ENCODE measurements at regions not wholly inside any gene's neighbourhood (a gene's known extent, or its start where the extent isn't known, plus 50 kb on each side); places are given as distances from the start of the nearest gene placed in this dataset.
A peak's percentile ranks its signal among the peaks of the same experiment; 100 is the strongest.

DNA sequence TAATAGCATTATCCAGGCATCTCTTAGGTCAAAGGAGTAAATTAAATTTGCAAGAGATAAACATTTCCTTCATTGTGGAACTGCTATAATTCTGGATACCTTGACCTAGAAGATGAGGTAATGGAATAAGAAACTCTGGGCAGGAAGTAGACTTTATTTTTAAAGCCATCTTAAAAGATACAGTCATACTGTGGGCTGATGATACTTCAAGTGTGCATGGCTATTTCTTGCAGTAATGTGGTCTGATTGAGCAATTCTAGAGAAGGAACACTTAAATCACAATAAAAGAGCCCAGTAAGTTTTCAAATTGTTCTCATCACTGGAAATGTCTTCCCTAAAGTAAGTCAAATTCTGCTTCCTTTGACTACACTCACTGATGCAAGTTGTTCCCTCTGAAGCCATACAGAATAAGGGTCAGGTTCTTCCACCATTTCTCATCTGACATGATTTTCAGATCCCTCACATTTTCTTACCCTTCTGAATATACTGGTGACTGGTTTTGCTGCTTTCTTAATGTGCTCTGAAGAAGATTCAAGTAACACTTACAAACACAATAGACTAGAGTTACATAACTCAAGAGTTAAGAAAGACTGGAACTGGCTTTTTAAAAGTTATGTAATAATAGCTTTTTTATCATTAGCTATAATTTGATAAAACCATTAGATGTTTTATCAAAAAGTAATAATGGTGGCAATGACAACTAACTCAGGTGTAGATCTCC lies 62.6 kb upstream of the TMEM244 start:
- peak overlapping the region; percentile 75 for H2AFZ ChIP-seq (ENCODE audit: low read length)
- H3K4me3 ChIP-seq (ENCODE audit: insufficient read depth, low read length) = no peak overlapping the region
- no peaks in the 10 kb centered on the region for H3K27me3 ChIP-seq (ENCODE audit: insufficient read depth, low read length)
- no peak for DNase-seq (ENCODE audit: insufficient read length, low spot score, missing footprints)
- no peaks in the 10 kb centered on the region for H3K36me3 ChIP-seq (ENCODE audit: insufficient read depth, low read length)
- TF ChIP-seq CTCF (IDR thresholded peaks at IDR 0.05; ENCODE audit: extremely low read depth, low read depth, low read length) = no peak
- no peaks in the 10 kb centered on the region for H3K9me3 ChIP-seq (ENCODE audit: low read depth, low read length)
- H4K20me1 ChIP-seq (ENCODE audit: insufficient read depth, low read length) = no peaks in the 10 kb centered on the region
- H3K4me1 ChIP-seq (ENCODE audit: insufficient read depth, low read length) = peaks cover 9% of the 10 kb centered on the region
- peak overlapping the region; percentile 42 for H3K27ac ChIP-seq (ENCODE audit: low read depth, low read length)
- no peaks in the 10 kb centered on the region for H3K79me2 ChIP-seq (ENCODE audit: insufficient read depth, low read length)
- H3K4me2 ChIP-seq (ENCODE audit: insufficient read depth, low read length) = no peak overlapping the region

GRCh38 chr6:129921169-129921817 lies 60.2 kb upstream of the TMEM244 start:
- Histone ChIP-seq H3K9me3 (ENCODE audit: low read depth, low read length) (no peaks in the 10 kb centered on the region), H3K36me3 (ENCODE audit: insufficient read depth, low read length) (no peaks in the 10 kb centered on the region), H3K27ac (ENCODE audit: low read depth, low read length) (no peak overlapping the region), H3K4me2 (ENCODE audit: insufficient read depth, low read length) (no peak overlapping the region), H3K79me2 (ENCODE audit: insufficient read depth, low read length) (no peaks in the 10 kb centered on the region), H3K4me3 (ENCODE audit: insufficient read depth, low read length) (no peak overlapping the region), H2AFZ (ENCODE audit: low read length) (peak overlapping the region; percentile 43), H3K27me3 (ENCODE audit: insufficient read depth, low read length) (no peaks in the 10 kb centered on the region), H4K20me1 (ENCODE audit: insufficient read depth, low read length) (no peaks in the 10 kb centered on the region), H3K4me1 (ENCODE audit: insufficient read depth, low read length) (peaks cover 9% of the 10 kb centered on the region)
- no peak for DNase-seq (ENCODE audit: insufficient read length, low spot score, missing footprints)
- no peak for TF ChIP-seq CTCF (IDR thresholded peaks at IDR 0.05; ENCODE audit: extremely low read depth, low read depth, low read length)

DNA sequence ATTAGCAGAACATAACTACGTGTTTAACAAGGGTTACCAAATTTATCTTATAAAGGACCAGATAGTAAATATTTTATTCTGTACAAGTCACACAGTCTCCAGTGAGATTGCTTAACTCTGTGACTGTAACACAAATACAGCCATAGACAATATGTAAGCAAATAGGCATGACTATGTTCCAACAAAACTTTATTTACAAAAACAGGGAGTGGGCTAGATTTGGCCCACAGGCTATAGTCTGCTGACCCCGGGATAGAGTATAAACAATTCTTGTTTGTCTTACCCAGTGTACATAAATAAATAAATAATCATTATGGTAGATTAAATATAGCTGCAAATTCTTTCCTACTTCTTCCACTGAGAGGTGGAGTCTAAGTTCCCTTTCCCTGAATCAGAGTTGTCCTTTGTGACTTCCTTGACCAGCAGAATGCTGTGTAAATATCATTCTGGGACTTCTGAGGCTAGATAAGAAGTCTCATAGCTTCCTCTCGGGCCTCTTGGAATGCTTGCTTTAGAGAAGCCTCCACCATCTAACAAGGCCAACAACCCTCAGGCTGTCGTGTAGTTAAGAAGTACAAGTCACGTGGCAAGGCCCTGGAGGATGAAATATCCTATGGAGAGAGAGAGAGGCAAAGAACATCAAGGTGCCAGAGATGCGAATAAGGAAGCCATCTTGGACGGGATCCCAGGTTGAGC lies 59.1 kb upstream of the TMEM244 start:
- H3K36me3 ChIP-seq (ENCODE audit: insufficient read depth, low read length) = no peaks in the 10 kb centered on the region
- H3K4me1 ChIP-seq (ENCODE audit: insufficient read depth, low read length) = peaks cover 9% of the 10 kb centered on the region
- DNase-seq (ENCODE audit: insufficient read length, low spot score, missing footprints) = no peak
- peak overlapping the region; percentile 53 for H2AFZ ChIP-seq (ENCODE audit: low read length)
- H3K79me2 ChIP-seq (ENCODE audit: insufficient read depth, low read length) = no peaks in the 10 kb centered on the region
- H3K27ac ChIP-seq (ENCODE audit: low read depth, low read length) = no peak overlapping the region
- H3K4me3 ChIP-seq (ENCODE audit: insufficient read depth, low read length) = no peak overlapping the region
- no peaks in the 10 kb centered on the region for H4K20me1 ChIP-seq (ENCODE audit: insufficient read depth, low read length)
- H3K9me3 ChIP-seq (ENCODE audit: low read depth, low read length) = no peaks in the 10 kb centered on the region
- H3K27me3 ChIP-seq (ENCODE audit: insufficient read depth, low read length) = no peaks in the 10 kb centered on the region
- peak overlapping the region; percentile 11 for H3K4me2 ChIP-seq (ENCODE audit: insufficient read depth, low read length)
- TF ChIP-seq CTCF (IDR thresholded peaks at IDR 0.05; ENCODE audit: extremely low read depth, low read depth, low read length) = no peak

GRCh38 chr6:129911732-129912131 lies 50.6 kb upstream of the TMEM244 start:
- H2AFZ ChIP-seq (ENCODE audit: low read length) = peak overlapping the region; percentile 25
- H4K20me1 ChIP-seq (ENCODE audit: insufficient read depth, low read length) = no peaks in the 10 kb centered on the region
- no peak overlapping the region for H3K4me2 ChIP-seq (ENCODE audit: insufficient read depth, low read length)
- no peak overlapping the region for H3K4me3 ChIP-seq (ENCODE audit: insufficient read depth, low read length)
- no peaks in the 10 kb centered on the region for H3K27me3 ChIP-seq (ENCODE audit: insufficient read depth, low read length)
- H3K9me3 ChIP-seq (ENCODE audit: low read depth, low read length) = no peaks in the 10 kb centered on the region
- TF ChIP-seq CTCF (IDR thresholded peaks at IDR 0.05; ENCODE audit: extremely low read depth, low read depth, low read length) = no peak
- H3K4me1 ChIP-seq (ENCODE audit: insufficient read depth, low read length) = no peaks in the 10 kb centered on the region
- no peak for DNase-seq (ENCODE audit: insufficient read length, low spot score, missing footprints)
- H3K79me2 ChIP-seq (ENCODE audit: insufficient read depth, low read length) = no peaks in the 10 kb centered on the region
- no peak overlapping the region for H3K27ac ChIP-seq (ENCODE audit: low read depth, low read length)
- no peaks in the 10 kb centered on the region for H3K36me3 ChIP-seq (ENCODE audit: insufficient read depth, low read length)
